Loucy (cell line): ENCODE measurements at regions not wholly inside any gene's neighbourhood (a gene's known extent, or its start where the extent isn't known, plus 50 kb on each side); places are given as distances from the start of the nearest gene placed in this dataset.
"Not testable (repeated sequence)": the region's sequence is repeated elsewhere in the genome, so short reads cannot be mapped to it uniquely, and the experiment has no call there.

Source experiments
- CTCF ChIP-seq: fragments of 200-600 bp; sonication (generic); conservative IDR thresholded peaks from 2 replicates; pipeline ENCODE4 v1.5.1; 2014; ENCODE audit warnings: mild to moderate bottlenecking, antibody characterized with exemption, low read length
- EZH2phosphoT487 ChIP-seq: fragments of 200-600 bp; IDR thresholded peaks from 2 replicates; pipeline ENCODE4 v1.6.1; 2018; ENCODE audit warnings: antibody characterized with exemption, mild to moderate bottlenecking, moderate library complexity, borderline replicate concordance

- TF ChIP-seq CTCF, EZH2phosphoT487: not testable (repeated sequence)
Measured at GRCh38 chr21:17293016-17293562, 219.8 kb upstream of the CXADR start.
